T-helper 2 cell treated with Interferon-gamma antibody and Interleukin-4, amounts not matched to agents 5 μg/mL and 100 μg/mL, for 36 hours (primary cell): ENCODE measurements at regions not wholly inside any gene's neighbourhood (a gene's known extent, or its start where the extent isn't known, plus 50 kb on each side); places are given as distances from the start of the nearest gene placed in this dataset.

Experiments used
- DNase-seq: peaks from one replicate; pipeline ENCODE4 v3.0.0; 2021; ENCODE audit warnings: low spot score
- H3K27ac Mint-ChIP-seq: one replicate; pipeline ENCODE4 v1.8.0; 2021; ENCODE audit warnings: mild to moderate bottlenecking, mixed read lengths
- H3K27me3 Mint-ChIP-seq: one replicate; pipeline ENCODE4 v1.8.0; 2021; ENCODE audit warnings: low read depth, mixed read lengths
- H3K36me3 Mint-ChIP-seq: one replicate; pipeline ENCODE4 v1.8.0; 2021; ENCODE audit warnings: low read depth, mixed read lengths
- H3K4me1 Mint-ChIP-seq: one replicate; pipeline ENCODE4 v1.8.0; 2021; ENCODE audit warnings: low read depth, mixed read lengths
- H3K4me3 Mint-ChIP-seq: one replicate; pipeline ENCODE4 v1.8.0; 2022; ENCODE audit warnings: mild to moderate bottlenecking, moderate library complexity, mixed read lengths
- H3K9me3 Mint-ChIP-seq: one replicate; pipeline ENCODE4 v1.8.0; 2021; ENCODE audit warnings: mixed read lengths

DNA sequence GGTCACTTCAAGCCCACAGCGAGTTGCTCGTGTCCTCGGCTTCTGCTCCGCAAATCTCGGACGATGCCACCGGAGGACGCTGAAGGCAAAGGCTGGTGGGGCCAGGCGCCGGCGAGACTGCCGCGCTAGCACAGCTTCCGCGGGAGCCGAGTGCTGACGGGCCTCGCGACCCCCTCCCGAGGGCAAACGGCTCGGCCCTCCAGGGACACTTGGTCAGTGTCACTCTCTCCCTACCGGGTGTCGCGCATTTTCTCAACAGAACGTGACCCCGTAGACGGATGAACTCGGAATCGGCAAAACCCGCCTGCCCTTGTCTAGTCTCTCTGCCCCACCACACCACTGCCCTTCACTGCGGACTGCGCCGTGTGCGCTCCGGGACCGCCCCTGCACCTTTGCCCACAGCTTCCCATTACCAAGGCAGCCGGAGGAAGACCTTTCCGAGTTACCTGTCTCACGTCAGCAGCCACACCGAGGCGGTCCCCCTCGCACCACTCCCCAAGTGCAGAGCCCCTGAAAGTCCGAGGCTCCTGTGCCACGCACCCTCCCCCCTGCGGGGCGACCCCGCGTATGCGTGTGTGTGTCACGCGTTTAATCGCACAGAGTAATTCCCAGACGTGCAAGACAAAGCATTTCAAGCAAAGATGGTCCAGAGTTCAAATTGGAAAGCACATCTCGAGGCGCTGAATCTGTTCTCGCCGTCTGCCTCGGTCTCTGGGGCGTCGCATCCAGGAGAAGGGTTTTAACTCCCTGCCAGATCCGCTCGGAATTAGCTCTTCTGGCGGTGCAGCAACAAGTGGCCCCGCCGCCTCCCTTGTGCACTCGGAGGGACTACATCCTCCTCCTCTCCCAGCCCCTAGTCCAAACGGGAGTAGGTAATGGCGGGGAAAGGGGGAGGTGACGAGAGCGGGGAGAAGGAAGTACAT is 245.0 kb upstream of the TOPAZ1 start:
- Mint-ChIP-seq H3K27ac (peak overlapping the region; percentile 12), H3K27me3 (peaks cover 86% of the 10 kb centered on the region), H3K36me3 (peaks cover 2% of the 10 kb centered on the region), H3K4me3 (peak overlapping the region; percentile 62), H3K4me1 (peaks cover 28% of the 10 kb centered on the region), H3K9me3 (peaks cover 4% of the 10 kb centered on the region)
- no peak for DNase-seq

DNA sequence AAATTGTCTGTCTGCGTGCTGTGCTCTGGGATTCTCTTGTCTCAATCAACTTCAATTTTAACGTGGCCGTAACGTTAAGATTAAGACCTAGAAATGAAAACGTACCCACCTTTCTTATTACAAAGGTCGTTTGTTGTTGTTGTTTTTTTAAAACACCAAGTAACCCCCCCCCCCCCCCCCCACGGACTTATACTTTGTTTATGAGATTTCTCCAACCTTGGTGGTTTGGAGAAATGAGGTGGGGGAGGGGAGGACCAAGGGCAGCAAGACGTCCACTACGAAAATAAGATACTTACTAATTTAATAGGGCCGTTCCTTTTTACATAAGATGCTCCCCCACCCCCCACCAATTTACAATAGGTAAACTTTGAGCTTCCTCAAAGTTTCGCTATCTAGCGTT is 244.4 kb upstream of the TOPAZ1 start:
- Mint-ChIP-seq H3K4me1 (peaks cover 28% of the 10 kb centered on the region), H3K9me3 (peaks cover under 1% of the 10 kb centered on the region), H3K27me3 (peaks cover 86% of the 10 kb centered on the region), H3K27ac (no peak overlapping the region), H3K36me3 (peaks cover 2% of the 10 kb centered on the region), H3K4me3 (peak overlapping the region; percentile 67)
- no peak for DNase-seq

DNA sequence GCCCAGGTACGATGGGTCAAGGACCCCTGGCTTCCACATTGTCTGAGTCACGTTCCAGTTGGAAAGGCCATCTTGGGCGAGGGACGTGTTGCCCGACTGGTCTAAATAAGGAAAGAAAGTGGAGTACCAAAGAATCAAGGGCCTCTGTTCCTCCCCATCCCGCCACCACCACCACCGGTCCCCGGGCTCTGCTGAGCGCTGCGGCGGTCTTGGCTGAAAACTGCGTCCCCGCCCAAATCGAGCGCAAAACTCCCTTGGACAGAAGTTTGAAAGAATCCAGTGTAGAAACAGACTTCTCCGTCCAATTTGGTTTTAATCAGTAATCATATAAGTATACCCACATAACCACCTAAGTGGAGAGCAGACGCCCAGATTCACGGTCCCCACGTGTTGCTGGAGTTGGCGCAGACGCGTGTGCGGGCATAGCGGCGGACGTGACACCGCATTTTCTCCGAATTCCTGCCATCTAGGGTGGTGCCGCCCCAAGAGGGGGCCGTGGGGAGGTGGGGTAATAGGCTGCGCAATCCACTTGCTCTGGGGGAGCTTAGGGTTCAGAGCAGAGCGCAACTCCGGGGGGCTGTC is 243.8 kb upstream of the TOPAZ1 start:
- H3K36me3 Mint-ChIP-seq = peaks cover 2% of the 10 kb centered on the region
- peak overlapping the region; percentile 67 for H3K4me3 Mint-ChIP-seq
- H3K9me3 Mint-ChIP-seq = no peaks in the 10 kb centered on the region
- no peak for DNase-seq
- H3K27me3 Mint-ChIP-seq = peaks cover 89% of the 10 kb centered on the region
- H3K4me1 Mint-ChIP-seq = peaks cover 28% of the 10 kb centered on the region
- peak overlapping the region; percentile 31 for H3K27ac Mint-ChIP-seq

DNA sequence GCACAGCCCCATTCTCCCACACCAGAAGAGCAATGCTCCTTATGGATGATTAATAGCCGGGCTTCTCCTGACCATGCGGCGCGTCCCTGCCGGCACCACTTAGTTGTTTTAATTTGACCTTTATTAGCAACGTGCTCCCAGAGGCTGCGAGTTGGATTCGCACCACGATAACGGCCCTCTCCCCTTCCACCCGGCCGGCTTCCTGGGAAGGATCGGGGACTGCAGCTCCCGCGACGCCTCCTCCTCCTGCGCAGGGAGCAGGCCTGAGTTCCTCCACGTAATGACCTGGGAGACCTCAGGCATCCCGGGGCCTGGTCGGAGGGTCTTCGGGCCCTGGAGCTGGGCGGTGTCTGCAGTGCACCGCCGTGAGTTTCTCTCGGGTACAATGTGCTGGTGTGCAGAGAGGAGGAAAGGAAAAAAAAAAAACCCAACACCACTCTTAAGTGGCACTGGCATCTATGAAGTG is 243.3 kb upstream of the TOPAZ1 start:
- peaks cover 28% of the 10 kb centered on the region for H3K4me1 Mint-ChIP-seq
- H3K36me3 Mint-ChIP-seq = peaks cover 2% of the 10 kb centered on the region
- no peak for DNase-seq
- H3K9me3 Mint-ChIP-seq = no peaks in the 10 kb centered on the region
- peaks cover 86% of the 10 kb centered on the region for H3K27me3 Mint-ChIP-seq
- H3K27ac Mint-ChIP-seq = no peak overlapping the region
- H3K4me3 Mint-ChIP-seq = peak overlapping the region; percentile 26

DNA sequence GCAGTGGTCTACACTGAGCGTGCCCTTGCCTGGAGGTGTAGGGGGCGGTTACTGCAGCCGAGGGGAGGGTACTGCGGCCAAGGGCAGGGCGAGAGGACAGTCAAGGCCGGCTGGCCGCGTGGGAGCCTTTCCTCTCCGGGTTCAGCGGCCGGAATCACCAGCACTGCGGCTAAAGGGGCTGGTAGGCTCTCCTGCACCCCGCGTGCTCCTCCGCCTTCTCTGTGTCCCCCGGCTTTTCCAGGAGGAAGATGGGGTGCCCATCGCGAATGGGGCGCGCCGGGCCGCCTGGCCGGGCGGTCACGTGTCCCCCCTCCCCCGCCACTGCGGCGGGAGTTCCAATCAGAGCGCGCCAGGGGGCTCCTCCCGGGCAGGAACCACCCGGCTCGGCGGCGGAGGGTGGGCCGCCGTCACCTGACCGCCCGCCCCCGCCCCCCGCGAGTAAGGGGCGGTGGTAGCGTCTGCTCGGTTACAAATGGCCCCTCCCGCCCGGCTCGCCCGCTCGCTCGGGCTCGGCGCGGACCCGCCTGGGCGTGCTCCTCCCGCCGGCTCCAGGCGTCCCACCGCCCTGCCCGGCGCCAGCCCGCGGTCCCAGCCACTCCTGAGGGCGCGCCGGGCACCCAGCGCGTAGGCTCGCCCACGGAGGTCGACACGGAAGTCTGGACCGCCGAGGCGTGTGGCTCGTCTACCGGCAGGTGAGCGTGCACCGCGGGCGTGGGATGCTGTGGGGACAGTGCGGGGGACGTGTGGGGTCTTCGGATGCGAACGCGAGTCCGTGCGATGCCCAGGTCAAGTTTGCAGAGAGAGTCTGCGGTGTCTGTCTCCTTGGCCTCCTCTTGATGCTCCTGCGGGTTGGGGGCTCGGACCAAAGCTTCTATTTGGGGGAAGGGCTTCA is 242.6 kb upstream of the TOPAZ1 start:
- peak overlapping the region; percentile 26 for H3K4me3 Mint-ChIP-seq
- peaks cover 2% of the 10 kb centered on the region for H3K36me3 Mint-ChIP-seq
- no peaks in the 10 kb centered on the region for H3K9me3 Mint-ChIP-seq
- no peak for DNase-seq
- peaks cover 27% of the 10 kb centered on the region for H3K4me1 Mint-ChIP-seq
- H3K27ac Mint-ChIP-seq = no peak overlapping the region
- H3K27me3 Mint-ChIP-seq = peaks cover 79% of the 10 kb centered on the region

DNA sequence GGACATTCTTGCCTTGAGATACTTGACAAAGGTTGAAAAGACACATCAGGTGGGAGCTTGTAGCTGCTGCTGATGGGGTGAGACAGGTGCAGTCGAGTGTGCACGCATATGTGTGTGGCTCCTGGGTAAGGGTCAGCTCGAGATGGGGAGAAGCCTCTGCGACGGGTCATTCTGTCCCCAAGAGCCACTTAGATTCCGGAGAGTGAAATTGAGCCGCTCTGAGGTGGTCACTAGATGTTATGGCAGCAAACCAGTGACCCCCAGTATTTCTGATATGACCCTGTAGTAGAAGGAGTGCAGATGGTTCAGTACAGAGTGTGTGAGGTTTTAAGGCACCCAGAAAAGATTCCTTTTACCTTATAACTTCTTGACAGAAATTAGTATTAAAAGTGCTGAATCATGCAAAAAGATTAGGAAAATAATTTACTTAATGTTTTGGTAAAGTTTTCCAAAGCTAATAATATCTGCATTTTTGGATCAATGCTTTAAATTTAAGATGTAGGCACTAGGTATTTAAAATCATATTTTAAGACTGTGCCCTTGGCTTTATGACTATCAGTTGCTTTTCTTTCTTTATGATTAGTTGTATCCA is 241.9 kb upstream of the TOPAZ1 start:
- H3K27me3 Mint-ChIP-seq = peaks cover 78% of the 10 kb centered on the region
- H3K4me1 Mint-ChIP-seq = peaks cover 21% of the 10 kb centered on the region
- no peak overlapping the region for H3K27ac Mint-ChIP-seq
- DNase-seq = no peak
- H3K9me3 Mint-ChIP-seq = no peaks in the 10 kb centered on the region
- peaks cover 2% of the 10 kb centered on the region for H3K36me3 Mint-ChIP-seq
- H3K4me3 Mint-ChIP-seq = peak overlapping the region; percentile 26

DNA sequence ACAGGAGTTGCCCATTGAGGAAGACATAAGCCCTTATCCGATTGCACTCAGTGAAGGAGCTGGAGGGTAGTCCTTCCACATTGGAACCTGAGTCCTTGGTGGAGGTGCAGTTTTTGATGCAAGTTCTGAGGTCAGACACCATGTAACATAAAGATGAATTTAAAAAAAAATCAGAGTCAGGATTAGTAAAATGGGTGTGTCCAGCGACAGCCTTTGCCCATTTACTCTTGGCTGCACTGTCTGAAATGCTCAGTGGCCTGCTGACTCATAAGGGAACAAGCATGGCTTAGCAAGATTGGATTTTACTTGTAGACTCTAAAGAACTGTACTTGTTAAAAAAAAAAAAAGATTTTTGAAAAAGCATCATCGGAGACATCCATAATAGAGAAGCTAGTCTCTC is 241.1 kb upstream of the TOPAZ1 start:
- peaks cover 20% of the 10 kb centered on the region for H3K4me1 Mint-ChIP-seq
- H3K9me3 Mint-ChIP-seq = no peaks in the 10 kb centered on the region
- no peak overlapping the region for H3K4me3 Mint-ChIP-seq
- no peak for DNase-seq
- peaks cover 81% of the 10 kb centered on the region for H3K27me3 Mint-ChIP-seq
- no peak overlapping the region for H3K27ac Mint-ChIP-seq
- peaks cover 2% of the 10 kb centered on the region for H3K36me3 Mint-ChIP-seq

DNA sequence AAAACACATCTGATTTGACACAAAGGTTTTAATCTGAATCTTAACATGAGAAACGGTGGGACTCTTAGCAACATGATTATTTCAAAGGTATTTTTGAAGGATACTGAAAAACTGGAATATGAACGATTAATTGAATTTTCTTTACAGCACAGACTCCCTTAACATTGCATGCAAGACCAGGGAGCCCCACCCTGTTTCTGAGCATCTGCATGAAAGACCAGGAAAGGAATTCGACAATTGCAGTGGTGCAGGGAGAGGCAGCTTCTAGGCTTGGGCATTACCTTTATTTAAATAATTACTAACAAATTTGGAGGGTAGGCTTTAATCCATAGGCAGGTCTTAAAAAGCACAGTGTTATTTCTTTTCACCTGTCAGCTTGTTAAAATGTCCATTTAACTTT is 240.6 kb upstream of the TOPAZ1 start:
- Mint-ChIP-seq H3K4me3 (no peak overlapping the region), H3K36me3 (peaks cover 2% of the 10 kb centered on the region), H3K27me3 (peaks cover 79% of the 10 kb centered on the region), H3K27ac (no peak overlapping the region), H3K9me3 (no peaks in the 10 kb centered on the region), H3K4me1 (peaks cover 16% of the 10 kb centered on the region)
- DNase-seq = no peak

DNA sequence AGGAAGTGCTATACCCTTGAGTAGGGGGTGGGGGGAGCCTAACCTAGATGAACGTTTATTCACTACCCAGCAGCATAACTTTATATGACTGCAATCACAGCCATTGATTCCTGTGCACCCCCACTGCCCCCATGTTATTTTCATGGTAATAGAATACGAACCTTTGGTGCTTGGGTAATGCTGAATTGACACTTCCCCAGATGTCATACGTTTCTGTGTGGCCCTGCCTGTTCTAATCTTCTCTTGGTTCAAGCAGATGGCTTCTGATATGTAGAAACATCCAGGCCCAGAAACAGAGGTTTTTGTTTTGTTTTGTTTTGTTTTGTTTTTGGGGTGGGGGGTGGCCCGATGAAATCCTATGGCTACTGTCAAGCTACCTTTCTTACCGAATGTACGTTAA is 237.9 kb upstream of the TOPAZ1 start:
- H3K36me3 Mint-ChIP-seq = no peaks in the 10 kb centered on the region
- no peak overlapping the region for H3K27ac Mint-ChIP-seq
- H3K9me3 Mint-ChIP-seq = no peaks in the 10 kb centered on the region
- no peak for DNase-seq
- H3K27me3 Mint-ChIP-seq = peaks cover 61% of the 10 kb centered on the region
- no peak overlapping the region for H3K4me3 Mint-ChIP-seq
- no peaks in the 10 kb centered on the region for H3K4me1 Mint-ChIP-seq

DNA sequence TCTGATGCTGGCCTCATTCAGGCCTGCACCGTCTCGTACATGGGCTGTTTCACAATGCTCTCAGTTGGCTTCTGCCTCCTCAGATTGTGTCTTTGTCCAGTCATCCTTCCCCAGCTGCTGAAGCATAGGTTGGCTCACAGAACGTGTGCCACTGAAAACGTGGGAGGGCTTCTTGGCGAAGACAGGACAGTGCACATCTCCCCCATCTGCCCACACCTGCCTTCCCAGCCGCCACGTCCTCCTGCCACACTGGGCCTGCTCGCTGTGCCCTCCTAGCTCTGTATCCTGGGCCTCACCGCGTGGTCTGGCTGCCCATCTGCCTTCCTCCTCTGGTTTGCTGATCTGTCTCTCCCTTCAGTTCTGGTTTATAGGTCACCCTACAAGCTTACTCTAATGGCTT is 230.0 kb upstream of the TOPAZ1 start:
- Mint-ChIP-seq H3K4me1 (peaks cover 4% of the 10 kb centered on the region), H3K27ac (no peak overlapping the region), H3K36me3 (no peaks in the 10 kb centered on the region), H3K27me3 (peaks cover 29% of the 10 kb centered on the region), H3K9me3 (no peaks in the 10 kb centered on the region), H3K4me3 (no peak overlapping the region)
- DNase-seq = no peak

DNA sequence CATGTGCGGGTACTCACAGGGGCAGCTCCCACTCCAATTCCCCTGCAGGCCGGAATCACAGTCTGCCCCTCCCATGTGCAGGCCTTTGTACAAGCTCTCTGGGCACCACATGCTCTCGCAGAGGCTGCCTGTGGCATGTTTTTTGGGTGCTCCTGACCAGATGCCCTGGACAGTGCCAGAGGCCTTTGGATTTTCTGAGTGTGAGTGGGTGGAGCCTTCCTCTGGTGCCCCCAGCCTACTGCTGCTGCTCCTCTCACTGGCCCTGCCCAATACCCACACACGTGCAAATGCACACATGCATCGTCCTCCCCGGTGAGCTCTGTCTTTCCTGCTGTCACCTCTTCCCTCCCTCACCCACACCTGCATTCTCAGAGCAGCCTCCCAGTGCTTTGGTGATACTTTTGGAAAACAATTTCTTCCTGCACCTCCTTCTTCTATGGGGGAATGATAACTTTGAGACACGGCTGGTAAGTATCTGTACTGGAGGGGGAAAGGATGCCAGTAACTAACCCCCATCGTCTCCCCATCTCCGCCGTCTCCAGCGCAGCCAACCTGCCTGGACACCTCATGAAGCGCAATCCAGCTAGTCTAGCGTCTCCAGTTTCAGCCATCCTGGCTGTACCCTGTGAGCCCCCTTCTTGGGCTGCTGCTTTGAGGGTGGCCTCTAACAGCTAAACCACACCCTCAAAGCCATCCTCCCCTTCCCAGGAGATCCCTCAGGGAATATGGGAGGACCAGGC is 229.4 kb upstream of the TOPAZ1 start:
- Mint-ChIP-seq H3K4me3 (no peak overlapping the region), H3K27ac (no peak overlapping the region)

DNA sequence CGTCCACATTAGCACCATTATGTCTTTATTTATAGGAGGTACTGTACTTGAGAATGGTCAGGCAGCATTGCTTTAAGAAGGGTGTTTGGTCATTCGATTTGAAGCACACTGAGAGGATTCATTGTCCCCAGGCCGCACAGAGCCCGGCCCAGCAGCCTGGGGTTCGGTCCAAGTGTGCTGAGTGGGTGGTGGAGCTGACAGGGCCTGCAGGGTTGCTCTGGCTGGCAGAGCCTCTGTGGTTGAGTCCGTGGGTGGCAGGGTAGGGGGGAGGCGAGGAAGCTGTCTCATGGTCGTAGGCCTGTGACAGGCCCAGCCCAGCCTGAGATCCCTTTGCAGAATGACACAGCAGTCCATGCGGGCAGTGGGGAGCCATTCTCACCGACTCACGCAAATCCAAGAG is 227.7 kb upstream of the TOPAZ1 start:
- no peak overlapping the region for H3K27ac Mint-ChIP-seq
- DNase-seq = no peak
- no peaks in the 10 kb centered on the region for H3K9me3 Mint-ChIP-seq
- H3K36me3 Mint-ChIP-seq = no peaks in the 10 kb centered on the region
- H3K27me3 Mint-ChIP-seq = peaks cover 30% of the 10 kb centered on the region
- H3K4me1 Mint-ChIP-seq = peaks cover 7% of the 10 kb centered on the region
- no peak overlapping the region for H3K4me3 Mint-ChIP-seq

More for the DNA sequence above, 229.4 kb upstream of the TOPAZ1 start:
- Mint-ChIP-seq H3K4me1 (peaks cover 7% of the 10 kb centered on the region), H3K9me3 (no peaks in the 10 kb centered on the region), H3K27me3 (peaks cover 35% of the 10 kb centered on the region), H3K36me3 (no peaks in the 10 kb centered on the region)
- no peak for DNase-seq

DNA sequence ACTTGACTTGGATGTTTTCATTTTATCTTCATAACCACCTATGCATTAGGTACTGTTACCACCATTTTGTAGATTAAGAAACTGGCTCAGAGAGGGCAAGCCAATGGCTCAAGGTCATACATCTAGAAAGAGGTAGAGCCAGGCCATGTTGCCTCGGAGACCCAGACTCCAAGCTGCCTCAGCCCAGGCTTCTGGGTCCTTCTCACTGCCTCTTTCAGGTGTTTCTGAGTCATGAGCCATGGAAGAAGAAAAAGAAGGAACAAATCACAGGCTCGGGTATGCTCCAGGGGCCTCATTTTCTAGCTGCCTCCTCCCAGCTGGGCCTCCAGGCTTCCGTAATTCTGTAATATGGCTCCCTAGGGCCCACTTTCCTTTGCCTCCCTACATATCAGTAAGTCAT is 226.5 kb upstream of the TOPAZ1 start:
- no peak overlapping the region for H3K4me3 Mint-ChIP-seq
- no peak for DNase-seq
- H3K4me1 Mint-ChIP-seq = peaks cover 7% of the 10 kb centered on the region
- no peaks in the 10 kb centered on the region for H3K36me3 Mint-ChIP-seq
- no peaks in the 10 kb centered on the region for H3K9me3 Mint-ChIP-seq
- peaks cover 38% of the 10 kb centered on the region for H3K27me3 Mint-ChIP-seq
- H3K27ac Mint-ChIP-seq = no peak overlapping the region
